Liver (tissue), 2 donors: ENCODE measurements at regions not wholly inside any gene's neighbourhood (a gene's known extent, or its start where the extent isn't known, plus 50 kb on each side); places are given as distances from the start of the nearest gene placed in this dataset.

Experiments used
- FOXA1 ChIP-seq: IDR thresholded peaks from 2 replicates; pipeline ENCODE4 v1.6.1; 2016; ENCODE audit warnings: antibody characterized with exemption
- RAD21 ChIP-seq, 2 donors: IDR thresholded peaks; 2 replicates each; pipeline ENCODE4 v1.6.1; 2016; ENCODE audit warnings: antibody characterized with exemption in 2 of 2, mild to moderate bottlenecking in 2 of 2
- TF ChIP-seq, protein P1 (sequence below): IDR thresholded peaks from 2 replicates; pipeline ENCODE4 v1.6.1; 2016; ENCODE audit warnings: antibody characterized with exemption
- donor health status: healthy.

DNA sequence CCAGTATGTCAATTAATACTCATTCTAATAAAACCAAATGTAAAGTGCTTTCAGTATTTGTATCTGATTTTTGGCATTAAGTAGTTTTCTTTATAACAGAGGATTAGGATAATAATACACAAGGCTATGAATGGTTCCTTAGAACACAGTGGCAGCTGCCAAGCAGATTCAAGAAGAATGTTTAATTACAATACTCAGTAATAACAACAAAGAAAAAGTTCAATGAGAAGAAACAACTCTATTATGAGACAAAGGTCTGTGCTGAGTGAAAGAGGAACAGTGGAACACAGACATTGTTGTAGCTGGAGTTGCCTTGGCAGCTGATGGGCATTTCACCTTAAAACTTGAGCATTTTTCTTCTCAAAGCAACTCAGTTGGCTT lies 502.6 kb upstream of the NR3C2 start:
- TF ChIP-seq RAD21 (IDR thresholded peaks at IDR 0.05) = no peak
- TF ChIP-seq, protein P1, sequence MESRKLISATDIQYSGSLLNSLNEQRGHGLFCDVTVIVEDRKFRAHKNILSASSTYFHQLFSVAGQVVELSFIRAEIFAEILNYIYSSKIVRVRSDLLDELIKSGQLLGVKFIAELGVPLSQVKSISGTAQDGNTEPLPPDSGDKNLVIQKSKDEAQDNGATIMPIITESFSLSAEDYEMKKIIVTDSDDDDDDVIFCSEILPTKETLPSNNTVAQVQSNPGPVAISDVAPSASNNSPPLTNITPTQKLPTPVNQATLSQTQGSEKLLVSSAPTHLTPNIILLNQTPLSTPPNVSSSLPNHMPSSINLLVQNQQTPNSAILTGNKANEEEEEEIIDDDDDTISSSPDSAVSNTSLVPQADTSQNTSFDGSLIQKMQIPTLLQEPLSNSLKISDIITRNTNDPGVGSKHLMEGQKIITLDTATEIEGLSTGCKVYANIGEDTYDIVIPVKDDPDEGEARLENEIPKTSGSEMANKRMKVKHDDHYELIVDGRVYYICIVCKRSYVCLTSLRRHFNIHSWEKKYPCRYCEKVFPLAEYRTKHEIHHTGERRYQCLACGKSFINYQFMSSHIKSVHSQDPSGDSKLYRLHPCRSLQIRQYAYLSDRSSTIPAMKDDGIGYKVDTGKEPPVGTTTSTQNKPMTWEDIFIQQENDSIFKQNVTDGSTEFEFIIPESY = no peak
- no peak for TF ChIP-seq FOXA1
